Fibroblast of lung (primary cell): ENCODE measurements at regions not wholly inside any gene's neighbourhood (a gene's known extent, or its start where the extent isn't known, plus 50 kb on each side); places are given as distances from the start of the nearest gene placed in this dataset.

ENCODE experiments used
- DNase-seq, 2 donors: peaks; one replicate each; pipeline versions ENCODE4 v3.0.0 to v3.0.0-alpha.2; 2010; ENCODE audit warnings: low read depth in 2 of 2
- H2AFZ ChIP-seq: 2 replicates; pipeline ENCODE4 v1.5.1; 2012; ENCODE audit warnings: low read length, control low read depth, inconsistent platforms
- H3K27ac ChIP-seq: 2 replicates; pipeline ENCODE4 v1.5.1; 2011; ENCODE audit warnings: low read length, control low read depth; ENCODE audit not compliant: insufficient read depth
- H3K27me3 ChIP-seq: 2 replicates; pipeline ENCODE4 v1.5.1; 2011; ENCODE audit warnings: mild to moderate bottlenecking, low read length; ENCODE audit not compliant: control insufficient read depth, insufficient read depth
- H3K36me3 ChIP-seq: 2 replicates; pipeline ENCODE4 v1.5.1; 2011; ENCODE audit warnings: low read length; ENCODE audit not compliant: control insufficient read depth, insufficient read depth
- H3K4me1 ChIP-seq: 2 replicates; pipeline ENCODE4 v1.5.1; 2011; ENCODE audit warnings: low read length; ENCODE audit not compliant: control insufficient read depth, insufficient read depth; ENCODE audit errors: extremely low read depth
- H3K4me2 ChIP-seq: 2 replicates; pipeline ENCODE4 v1.5.1; 2011; ENCODE audit warnings: low read length, control low read depth; ENCODE audit not compliant: insufficient read depth; ENCODE audit errors: extremely low read depth
- H3K4me3 ChIP-seq, 4 experiments: fragments of 200-600 bp in 1 of 4; sonication (generic) in 1 of 4; replicated peaks in 1 of 4; 2 replicates each; pipeline ENCODE4 v1.5.1; 2011 to 2016; ENCODE audit warnings: low read length in 4 of 4, low read depth in 3 of 4, mild to moderate bottlenecking in 3 of 4, control low read depth in 2 of 4, inconsistent platforms in 1 of 4, mixed read lengths in 1 of 4; ENCODE audit not compliant: insufficient read depth in 1 of 4; ENCODE audit errors: control extremely low read depth in 1 of 4
- H3K79me2 ChIP-seq: 2 replicates; pipeline ENCODE4 v1.5.1; 2012; ENCODE audit warnings: mild to moderate bottlenecking, low read length, inconsistent platforms; ENCODE audit not compliant: control insufficient read depth, insufficient read depth
- H3K9ac ChIP-seq: 2 replicates; pipeline ENCODE4 v1.5.1; 2011; ENCODE audit warnings: mild to moderate bottlenecking, low read length, control low read depth; ENCODE audit not compliant: insufficient read depth
- H3K9me3 ChIP-seq: 2 replicates; pipeline ENCODE4 v1.5.1; 2012; ENCODE audit warnings: low read depth, low read length; ENCODE audit not compliant: control insufficient read depth, insufficient read depth
- H4K20me1 ChIP-seq: 2 replicates; pipeline ENCODE4 v1.5.1; 2011; ENCODE audit warnings: low read length; ENCODE audit not compliant: control insufficient read depth, insufficient read depth; ENCODE audit errors: extremely low read depth
- EZH2 ChIP-seq: IDR thresholded peaks from 2 replicates; pipeline ENCODE4 v1.5.1; 2012; ENCODE audit warnings: low read length, control low read depth, mild to moderate bottlenecking; ENCODE audit errors: missing control alignments
- TF ChIP-seq, protein P1 (sequence below), 2 donors: IDR thresholded peaks in 1 of 2; conservative IDR thresholded peaks in 1 of 2; 1 replicate in 1 of 2; 2 replicates in 1 of 2; pipeline ENCODE4 v1.5.1; 2011 to 2012; ENCODE audit warnings: low read length in 2 of 2, control low read depth in 1 of 2, inconsistent platforms in 1 of 2, low read depth in 1 of 2, mild to moderate bottlenecking in 1 of 2

DNA sequence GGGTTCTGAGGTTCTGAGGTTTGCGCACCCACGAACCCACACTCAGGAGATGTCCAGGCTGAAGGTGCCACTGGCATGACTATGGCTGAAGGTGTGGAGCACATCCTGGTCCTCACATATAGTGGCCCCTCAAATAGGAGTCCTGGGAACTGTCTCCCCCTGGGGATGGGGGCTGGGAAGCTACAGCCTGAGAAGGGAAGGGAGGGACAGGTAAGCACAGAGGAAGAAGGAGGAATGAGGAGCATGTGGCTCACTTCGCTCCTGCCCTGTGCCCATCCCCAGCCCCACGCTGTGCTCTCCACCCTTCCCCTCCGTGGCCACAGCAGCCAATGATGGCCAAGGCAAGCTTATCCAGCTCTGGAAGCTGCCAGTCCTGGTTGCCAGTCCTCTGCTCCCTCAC lies 123.9 kb upstream of the LHX1 start:
- Histone ChIP-seq H2AFZ (no peak overlapping the region), H3K4me1 (no peaks in the 10 kb centered on the region), H3K36me3 (no peaks in the 10 kb centered on the region), H3K4me2 (no peak overlapping the region), H3K9ac (no peak overlapping the region), H3K9me3 (no peaks in the 10 kb centered on the region), H3K79me2 (no peaks in the 10 kb centered on the region), H4K20me1 (no peaks in the 10 kb centered on the region), H3K27ac (no peak overlapping the region), H3K27me3 (peaks cover 15% of the 10 kb centered on the region), H3K4me3 (no peak overlapping the region)
- TF ChIP-seq EZH2, result no peak
- TF ChIP-seq, protein P1, sequence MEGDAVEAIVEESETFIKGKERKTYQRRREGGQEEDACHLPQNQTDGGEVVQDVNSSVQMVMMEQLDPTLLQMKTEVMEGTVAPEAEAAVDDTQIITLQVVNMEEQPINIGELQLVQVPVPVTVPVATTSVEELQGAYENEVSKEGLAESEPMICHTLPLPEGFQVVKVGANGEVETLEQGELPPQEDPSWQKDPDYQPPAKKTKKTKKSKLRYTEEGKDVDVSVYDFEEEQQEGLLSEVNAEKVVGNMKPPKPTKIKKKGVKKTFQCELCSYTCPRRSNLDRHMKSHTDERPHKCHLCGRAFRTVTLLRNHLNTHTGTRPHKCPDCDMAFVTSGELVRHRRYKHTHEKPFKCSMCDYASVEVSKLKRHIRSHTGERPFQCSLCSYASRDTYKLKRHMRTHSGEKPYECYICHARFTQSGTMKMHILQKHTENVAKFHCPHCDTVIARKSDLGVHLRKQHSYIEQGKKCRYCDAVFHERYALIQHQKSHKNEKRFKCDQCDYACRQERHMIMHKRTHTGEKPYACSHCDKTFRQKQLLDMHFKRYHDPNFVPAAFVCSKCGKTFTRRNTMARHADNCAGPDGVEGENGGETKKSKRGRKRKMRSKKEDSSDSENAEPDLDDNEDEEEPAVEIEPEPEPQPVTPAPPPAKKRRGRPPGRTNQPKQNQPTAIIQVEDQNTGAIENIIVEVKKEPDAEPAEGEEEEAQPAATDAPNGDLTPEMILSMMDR (conservative IDR thresholded peaks at IDR 0.05 in 1 of 2, IDR thresholded peaks at IDR 0.05 in 1 of 2; ENCODE audit: low read depth in 1 of 2, low read length in 2 of 2), result no peak
- no peak for DNase-seq

DNA sequence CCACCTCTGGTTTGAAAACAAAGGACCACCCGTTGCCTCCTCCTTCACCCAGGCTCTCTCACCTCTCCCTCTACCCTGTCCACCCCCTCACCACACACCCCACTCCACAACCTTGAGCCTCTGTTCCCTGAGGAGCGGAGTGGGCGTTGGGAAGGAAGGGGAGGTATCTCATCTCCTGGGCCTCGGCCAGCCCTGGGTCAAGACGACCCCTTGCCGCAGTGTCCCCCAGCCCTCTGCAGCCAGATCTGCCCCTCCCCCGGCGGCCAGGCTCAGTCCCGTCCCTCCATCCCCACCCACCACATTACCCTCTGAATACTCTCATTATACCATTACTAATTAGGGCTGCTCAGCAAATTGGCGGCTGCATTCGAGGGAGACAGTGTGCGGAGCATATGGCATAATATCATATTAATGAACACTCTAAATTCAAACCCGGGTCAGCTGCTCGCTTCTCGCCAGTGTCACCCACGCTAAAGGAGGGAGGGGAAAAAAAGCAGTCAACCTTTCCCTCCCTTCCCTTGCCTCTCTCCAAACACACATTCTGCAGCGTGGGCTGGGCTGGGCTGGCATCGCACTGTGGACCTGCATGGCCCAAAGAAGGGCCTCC lies 123.2 kb upstream of the LHX1 start:
- H4K20me1 ChIP-seq, result no peaks in the 10 kb centered on the region

DNA sequence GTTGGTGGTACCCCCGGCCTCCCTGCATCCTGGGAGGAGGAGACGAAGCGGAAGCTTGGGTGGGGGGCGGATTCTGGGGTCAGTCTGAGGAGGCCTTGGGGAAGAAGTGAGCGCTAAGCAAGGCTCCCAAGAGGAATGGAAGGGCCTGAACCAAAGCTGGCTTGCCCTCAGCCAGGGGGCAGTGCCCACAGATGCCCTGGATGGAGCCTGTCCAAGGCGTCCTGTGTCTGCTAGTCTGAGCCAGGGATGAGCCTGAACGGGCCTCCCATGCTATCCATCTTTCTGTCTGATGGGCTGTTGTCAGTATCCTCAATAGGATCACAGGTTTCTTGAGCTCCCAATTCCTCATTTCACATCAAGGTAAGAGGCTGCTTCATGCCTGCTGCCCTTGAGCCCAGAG lies 122.3 kb upstream of the LHX1 start:
- H4K20me1 ChIP-seq, result no peaks in the 10 kb centered on the region
- H3K27ac ChIP-seq, result no peak overlapping the region
- TF ChIP-seq, protein P1 (conservative IDR thresholded peaks at IDR 0.05 in 1 of 2, IDR thresholded peaks at IDR 0.05 in 1 of 2; ENCODE audit: low read depth in 1 of 2, low read length in 2 of 2), result no peak
- no peak for TF ChIP-seq EZH2
- no peaks in the 10 kb centered on the region for H3K9me3 ChIP-seq
- H3K4me1 ChIP-seq, result no peaks in the 10 kb centered on the region
- DNase-seq, result no peak
- no peaks in the 10 kb centered on the region for H3K79me2 ChIP-seq
- H3K9ac ChIP-seq, result no peak overlapping the region
- no peaks in the 10 kb centered on the region for H3K36me3 ChIP-seq
- H3K4me2 ChIP-seq, result no peak overlapping the region
- no peak overlapping the region for H3K4me3 ChIP-seq
- no peak overlapping the region for H2AFZ ChIP-seq
- H3K27me3 ChIP-seq, result peaks cover 10% of the 10 kb centered on the region

More for the DNA sequence above, 123.2 kb upstream of the LHX1 start:
- Histone ChIP-seq H3K4me2 (no peak overlapping the region), H3K36me3 (no peaks in the 10 kb centered on the region), H3K79me2 (no peaks in the 10 kb centered on the region), H3K4me3 (no peak overlapping the region), H3K4me1 (no peaks in the 10 kb centered on the region), H3K27me3 (peaks cover 10% of the 10 kb centered on the region), H3K9me3 (no peaks in the 10 kb centered on the region), H3K27ac (no peak overlapping the region), H3K9ac (no peak overlapping the region), H2AFZ (no peak overlapping the region)
- TF ChIP-seq, protein P1 (conservative IDR thresholded peaks at IDR 0.05 in 1 of 2, IDR thresholded peaks at IDR 0.05 in 1 of 2; ENCODE audit: low read depth in 1 of 2, low read length in 2 of 2), result no peak
- TF ChIP-seq EZH2, result no peak
- no peak for DNase-seq
